Right lobe of liver (tissue), 6 donors: ENCODE measurements at regions not wholly inside any gene's neighbourhood (a gene's known extent, or its start where the extent isn't known, plus 50 kb on each side); places are given as distances from the start of the nearest gene placed in this dataset.

Source experiments
- ATAC-seq, 4 donors: fragments of 200-7000 bp; cut with Tn5 transposase; one replicate each; pipeline ENCODE4 v1.9.1; 2020; ENCODE audit warnings: mild to moderate bottlenecking in 4 of 4, moderate library complexity in 4 of 4
- DNase-seq, 3 donors: peaks; one replicate each; pipeline ENCODE4 v3.0.0-alpha.2; 2020
- H3K27ac ChIP-seq, 3 donors: fragments of 200-600 bp; one replicate each; pipeline ENCODE4 v1.8.0; 2022
- H3K27me3 ChIP-seq, 2 donors: fragments of 200-600 bp; one replicate each; pipeline ENCODE4 v1.8.0; 2022
- H3K36me3 ChIP-seq, 4 donors: fragments of 200-600 bp; sonication (generic) in 1 of 4; one replicate each; pipeline versions ENCODE4 v1.5.1 to v1.8.0; 2017 to 2022; ENCODE audit warnings: control low read depth in 1 of 4
- H3K4me1 ChIP-seq, 4 donors: fragments of 200-600 bp; sonication (generic) in 1 of 4; one replicate each; pipeline versions ENCODE4 v1.5.1 to v1.8.0; 2017 to 2022; ENCODE audit warnings: control low read depth in 1 of 4
- H3K4me3 ChIP-seq, 3 donors: fragments of 200-600 bp; one replicate each; pipeline ENCODE4 v1.8.0; 2022
- H3K9me3 ChIP-seq, 4 donors: fragments of 200-600 bp; sonication (generic) in 1 of 4; one replicate each; pipeline versions ENCODE4 v1.5.1 to v1.8.0; 2017 to 2022; ENCODE audit warnings: control low read depth in 1 of 4
- POLR2A ChIP-seq: fragments of 450-650 bp; IDR thresholded peaks from one replicate; pipeline ENCODE4 v1.6.1; 2017; ENCODE audit warnings: antibody characterized with exemption, mild to moderate bottlenecking
- WGBS: methylation state at CpG from one replicate; pipeline ENCODE4 v1.1.6; 2018; ENCODE audit warnings: low coverage, low lambda C conversion rate; ENCODE audit not compliant: insufficient coverage; ENCODE audit errors: missing lambda C conversion rate; 5-methylcytosine and 5-hydroxymethylcytosine counted together
- intact Hi-C, 2 donors: fragments of 100-400 bp; cut with DNase I; formaldehyde crosslinking; loops; one replicate each; pipeline versions ENCODE4 v1.11.2 to v1.14.1; 2022
- TF ChIP-seq, protein P1 (sequence below), 4 donors: fragments of 200-600 bp in 3 of 4; fragments of 450-650 bp in 1 of 4; IDR thresholded peaks; one replicate each; pipeline versions ENCODE4 v1.5.1 to v1.8.0; 2016 to 2022; ENCODE audit warnings: antibody characterized with exemption in 4 of 4, mild to moderate bottlenecking in 2 of 4
- donor health status: DM: no; HTN: yes; CAD: no.
- donor health status: DM: no; HTN: no; CAD: no.
- donor health status: DM: no; HTN: no; CAD: no.
- donor health status: DM: no; HTN: yes; CAD: no.
- donor health status: DM: no; HTN: yes; CAD: no.

DNA sequence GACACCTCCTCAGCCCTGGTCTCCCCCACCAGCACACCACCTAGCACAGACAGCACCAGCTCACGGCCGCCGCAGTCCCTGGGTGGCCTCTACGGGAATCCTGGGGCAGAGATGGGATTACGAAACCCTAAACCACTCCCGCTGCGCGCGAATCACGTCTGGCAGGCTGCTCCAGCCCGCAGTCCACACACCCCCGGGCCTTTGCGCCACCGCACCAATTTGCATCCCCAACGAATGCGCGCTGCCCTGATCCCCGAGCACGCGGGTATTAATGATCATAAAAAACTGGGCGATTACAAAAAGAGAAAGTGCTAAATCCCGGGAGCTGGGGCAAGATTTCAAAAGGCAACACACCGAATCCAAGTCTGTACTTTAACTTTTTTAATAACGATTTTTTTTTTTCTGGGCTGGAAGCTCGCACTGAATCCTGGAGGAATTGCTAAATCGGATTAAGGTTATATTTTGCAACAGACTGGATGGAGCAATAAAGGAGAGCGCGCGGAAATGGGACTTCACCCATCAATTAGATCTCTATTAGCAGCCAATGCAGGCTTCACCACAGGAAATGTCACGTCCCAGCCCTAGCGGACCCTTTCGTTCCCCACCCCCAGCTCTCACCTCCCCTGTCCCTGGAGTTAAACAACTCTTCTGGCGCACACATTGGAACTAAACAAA is 69.8 kb upstream of the TMEM33 start:
- TF ChIP-seq POLR2A = peak; percentile 45
- TF ChIP-seq, protein P1, sequence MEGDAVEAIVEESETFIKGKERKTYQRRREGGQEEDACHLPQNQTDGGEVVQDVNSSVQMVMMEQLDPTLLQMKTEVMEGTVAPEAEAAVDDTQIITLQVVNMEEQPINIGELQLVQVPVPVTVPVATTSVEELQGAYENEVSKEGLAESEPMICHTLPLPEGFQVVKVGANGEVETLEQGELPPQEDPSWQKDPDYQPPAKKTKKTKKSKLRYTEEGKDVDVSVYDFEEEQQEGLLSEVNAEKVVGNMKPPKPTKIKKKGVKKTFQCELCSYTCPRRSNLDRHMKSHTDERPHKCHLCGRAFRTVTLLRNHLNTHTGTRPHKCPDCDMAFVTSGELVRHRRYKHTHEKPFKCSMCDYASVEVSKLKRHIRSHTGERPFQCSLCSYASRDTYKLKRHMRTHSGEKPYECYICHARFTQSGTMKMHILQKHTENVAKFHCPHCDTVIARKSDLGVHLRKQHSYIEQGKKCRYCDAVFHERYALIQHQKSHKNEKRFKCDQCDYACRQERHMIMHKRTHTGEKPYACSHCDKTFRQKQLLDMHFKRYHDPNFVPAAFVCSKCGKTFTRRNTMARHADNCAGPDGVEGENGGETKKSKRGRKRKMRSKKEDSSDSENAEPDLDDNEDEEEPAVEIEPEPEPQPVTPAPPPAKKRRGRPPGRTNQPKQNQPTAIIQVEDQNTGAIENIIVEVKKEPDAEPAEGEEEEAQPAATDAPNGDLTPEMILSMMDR (IDR thresholded peaks at IDR 0.05) = no peak
- WGBS = 6% methylated on average over 33 of the region's 33 CpGs
- DNase-seq = peak; percentile 77 to 89 (median 85)
- Histone ChIP-seq H3K4me1 (peaks cover 0 to 7% (median 0%) of the 10 kb centered on the region in 4 donors), H3K36me3 (no peaks in the 10 kb centered on the region), H3K9me3 (no peaks in the 10 kb centered on the region), H3K4me3 (peak overlapping the region; percentile 5 to 49 (median 42)), H3K27ac (peak overlapping the region in 2 of 3 donors; percentile 42 to 65), H3K27me3 (no peaks in the 10 kb centered on the region)
- intact Hi-C loops = no loop called here
- peak; percentile 95 to 99 (median 98) for ATAC-seq

DNA sequence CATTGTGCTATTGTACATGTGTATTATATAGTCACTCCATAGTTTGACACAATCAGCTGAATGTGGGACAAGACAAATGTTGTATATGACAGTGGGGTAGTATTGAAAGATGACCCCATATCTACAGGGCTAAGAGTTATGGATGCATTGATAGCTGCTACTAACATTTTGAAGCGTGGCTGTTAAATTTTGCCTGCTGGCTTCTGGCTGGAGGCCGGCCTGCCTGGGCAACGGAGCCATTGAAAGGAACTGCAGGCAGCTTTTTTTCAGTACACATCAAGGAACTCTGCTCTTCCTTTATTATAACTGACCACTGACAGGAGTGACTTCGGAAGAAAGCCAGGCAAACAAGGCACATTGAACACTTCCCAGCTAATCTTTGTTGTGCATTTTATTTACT is 76.1 kb upstream of the TMEM33 start:
- Histone ChIP-seq H3K4me3 (no peak overlapping the region), H3K4me1 (no peaks in the 10 kb centered on the region), H3K9me3 (no peaks in the 10 kb centered on the region), H3K36me3 (no peaks in the 10 kb centered on the region), H3K27ac (no peak overlapping the region), H3K27me3 (no peaks in the 10 kb centered on the region)
- DNase-seq (no peak), ATAC-seq (no peak)
- intact Hi-C loops = no loop called here
- TF ChIP-seq POLR2A = no peak
- 68% methylated on average over 4 of the region's 4 CpGs for WGBS

DNA sequence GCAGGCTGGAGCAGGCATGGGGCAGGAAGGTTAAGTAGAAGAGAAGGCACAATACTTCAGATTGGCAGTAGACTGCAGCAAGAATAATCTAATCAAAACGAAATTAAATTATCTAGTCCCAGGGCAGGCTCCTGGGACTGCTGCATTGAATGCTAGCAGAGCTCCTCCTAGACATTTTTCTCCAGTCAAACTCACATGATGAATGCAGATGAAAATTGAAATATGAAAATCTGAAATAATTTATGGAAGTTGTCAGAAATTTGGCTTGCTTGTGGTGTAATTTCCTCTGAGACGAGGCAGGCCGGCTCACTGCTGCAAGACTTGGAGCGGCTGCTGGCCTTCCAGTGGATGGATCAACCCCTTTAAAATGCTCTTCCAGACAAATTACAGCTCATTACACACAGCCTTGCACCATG is 78.0 kb upstream of the TMEM33 start:
- Histone ChIP-seq H3K4me1 (peaks cover 0 to 3% (median 0%) of the 10 kb centered on the region in 4 donors), H3K27me3 (no peaks in the 10 kb centered on the region), H3K36me3 (no peaks in the 10 kb centered on the region), H3K9me3 (no peaks in the 10 kb centered on the region), H3K27ac (no peak overlapping the region), H3K4me3 (no peak overlapping the region)
- 45% methylated on average over 4 of the region's 4 CpGs for WGBS
- ATAC-seq = no peak
- TF ChIP-seq, protein P1 (IDR thresholded peaks at IDR 0.05) = no peak
- no peak for TF ChIP-seq POLR2A
- DNase-seq = no peak
- intact Hi-C loops = no loop called here

DNA sequence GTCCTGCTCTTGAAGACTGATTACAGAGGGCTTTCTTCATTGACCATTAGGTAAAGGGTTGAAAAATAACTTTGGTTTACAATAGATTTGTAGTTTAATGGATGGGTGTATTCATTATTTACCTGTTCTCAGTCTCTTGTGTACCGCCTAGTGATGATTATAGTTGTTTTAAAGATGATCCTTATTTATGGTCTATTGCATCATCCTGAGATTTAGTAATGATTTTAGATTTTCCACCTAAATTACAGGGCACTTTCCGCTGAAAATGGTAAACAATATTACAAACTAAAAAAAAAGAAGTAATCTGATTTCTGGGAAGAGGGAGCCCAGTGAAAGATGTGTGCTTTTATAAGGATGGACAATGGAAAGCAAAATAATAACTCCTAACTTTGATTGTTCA is 78.4 kb upstream of the TMEM33 start:
- ATAC-seq (no peak), DNase-seq (no peak)
- H3K4me1 ChIP-seq = peaks cover 0 to 4% (median 0%) of the 10 kb centered on the region in 4 donors
- no peaks in the 10 kb centered on the region for H3K36me3 ChIP-seq
- TF ChIP-seq POLR2A = no peak
- TF ChIP-seq, protein P1 (IDR thresholded peaks at IDR 0.05) = no peak
- H3K4me3 ChIP-seq = no peak overlapping the region
- intact Hi-C loops = no loop called here
- H3K9me3 ChIP-seq = no peaks in the 10 kb centered on the region
- 74% methylated on average over 2 of the region's 2 CpGs for WGBS
- no peaks in the 10 kb centered on the region for H3K27me3 ChIP-seq
- H3K27ac ChIP-seq = no peak overlapping the region

DNA sequence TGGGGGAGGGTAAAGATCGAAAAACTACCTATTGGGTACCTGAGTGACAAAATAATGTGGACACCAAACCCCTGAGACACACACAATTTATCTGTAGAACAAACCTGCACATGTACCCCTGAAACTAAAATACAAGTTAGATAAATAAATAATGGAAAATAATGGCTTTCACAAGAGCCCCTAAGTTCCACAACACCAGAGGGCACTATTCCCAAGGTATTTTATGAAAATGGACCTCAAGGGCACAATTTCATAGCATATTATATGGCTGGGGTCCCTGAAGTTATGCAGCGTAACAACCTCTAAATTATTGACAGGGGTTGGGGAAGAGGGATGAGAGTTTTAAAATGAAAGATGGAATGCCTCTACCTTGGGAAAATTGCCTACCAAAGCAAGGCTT is 81.3 kb upstream of the TMEM33 start:
- peak; percentile 42 to 60 (median 44) for ATAC-seq
- H3K27me3 ChIP-seq = no peaks in the 10 kb centered on the region
- WGBS = 65% methylated on average over 2 of the region's 2 CpGs

More for the DNA sequence above, 81.3 kb upstream of the TMEM33 start:
- no peak for DNase-seq
- no peak overlapping the region for H3K4me3 ChIP-seq
- TF ChIP-seq, protein P1 (IDR thresholded peaks at IDR 0.05) = peak; percentile 38 to 70 (median 57)
- no peak for TF ChIP-seq POLR2A
- peaks cover 0 to 4% (median 0%) of the 10 kb centered on the region in 4 donors for H3K4me1 ChIP-seq
- H3K36me3 ChIP-seq = no peaks in the 10 kb centered on the region
- intact Hi-C loops = no loop called here
- H3K27ac ChIP-seq = no peak overlapping the region
- H3K9me3 ChIP-seq = no peaks in the 10 kb centered on the region
